Calu3 (cell line): ENCODE measurements at regions not wholly inside any gene's neighbourhood (a gene's known extent, or its start where the extent isn't known, plus 50 kb on each side); places are given as distances from the start of the nearest gene placed in this dataset.

Experiments
- BruUV-seq: library from RNA; stranded (reverse); fragments of 400-500 nt; replicated peaks from 2 replicates; lab custom pipeline; 2021; lab: Mats Ljungman, UMichigan
- CTCF ChIA-PET: fragments of 300-600 bp; sonication (Branson Sonifier 250); formaldehyde crosslinking; loops from one replicate; lab custom pipeline; 2022; ENCODE audit warnings: antibody characterized with exemption; lab: Charles Lee
- DNase-seq: peaks from one replicate; pipeline ENCODE4 v3.0.0; 2022
- H3K27ac Mint-ChIP-seq: one replicate; pipeline ENCODE4 v1.8.0; 2022; ENCODE audit warnings: mixed read lengths; ENCODE audit not compliant: unreplicated experiment
- H3K27me3 Mint-ChIP-seq: one replicate; pipeline ENCODE4 v1.8.0; 2022; ENCODE audit warnings: mixed read lengths; ENCODE audit not compliant: unreplicated experiment
- H3K36me3 Mint-ChIP-seq: one replicate; pipeline ENCODE4 v1.8.0; 2022; ENCODE audit warnings: mild to moderate bottlenecking, moderate library complexity, mixed read lengths; ENCODE audit not compliant: insufficient read depth, unreplicated experiment
- H3K4me1 Mint-ChIP-seq: one replicate; pipeline ENCODE4 v1.8.0; 2022; ENCODE audit warnings: mild to moderate bottlenecking, low read depth, mixed read lengths; ENCODE audit not compliant: unreplicated experiment
- H3K4me3 Mint-ChIP-seq: one replicate; pipeline ENCODE4 v1.8.0; 2022; ENCODE audit warnings: mild to moderate bottlenecking, low read depth, moderate library complexity, mixed read lengths; ENCODE audit not compliant: unreplicated experiment
- H3K9me3 Mint-ChIP-seq: one replicate; pipeline ENCODE4 v1.8.0; 2022; ENCODE audit warnings: low read depth, mixed read lengths; ENCODE audit not compliant: unreplicated experiment
- CTCF ChIP-seq: fragments of 200-600 bp; IDR thresholded peaks from one replicate; pipeline ENCODE4 v1.8.0; 2022; ENCODE audit warnings: antibody characterized with exemption; ENCODE audit not compliant: unreplicated experiment
- intact Hi-C: fragments of 100-400 bp; cut with micrococcal nuclease; formaldehyde crosslinking; loops from one replicate; pipeline ENCODE4 v1.10.0; 2022; ENCODE audit not compliant: unreplicated experiment

- DNase-seq = no peak
- TF ChIP-seq CTCF = no peak
- intact Hi-C loops = no loop called here
- H3K4me1 Mint-ChIP-seq = peaks cover 21% of the 10 kb centered on the region
- H3K27me3 Mint-ChIP-seq = no peaks in the 10 kb centered on the region
- peaks cover 6% of the 10 kb centered on the region for H3K9me3 Mint-ChIP-seq
- no TSS peak for BruUV-seq
- no peak overlapping the region for H3K27ac Mint-ChIP-seq
- no peaks in the 10 kb centered on the region for H3K36me3 Mint-ChIP-seq
- CTCF ChIA-PET = interaction anchor here (0.6 kb wide), 1 partner anchor 255 kb away, joined by 3 read pairs; no protein-coding TSS in a partner anchor
- no peak overlapping the region for H3K4me3 Mint-ChIP-seq
Measured at GRCh38 chr18:22731398-22731797, 201.7 kb upstream of the RBBP8 start.

GRCh38 chr18:22734105-22734661 lies 198.9 kb upstream of the RBBP8 start:
- intact Hi-C loops = no loop called here
- BruUV-seq = no TSS peak

GRCh38 chr18:22734791-22735627 lies 198.1 kb upstream of the RBBP8 start:
- CTCF ChIA-PET = no interaction called here

More at GRCh38 chr18:22734105-22734661, 198.9 kb upstream of the RBBP8 start:
- Mint-ChIP-seq H3K27ac (no peak overlapping the region), H3K36me3 (no peaks in the 10 kb centered on the region), H3K4me3 (no peak overlapping the region), H3K9me3 (peaks cover 6% of the 10 kb centered on the region), H3K4me1 (peaks cover 7% of the 10 kb centered on the region), H3K27me3 (no peaks in the 10 kb centered on the region)
- TF ChIP-seq CTCF = no peak
- no peak for DNase-seq
- CTCF ChIA-PET = interaction anchor here (0.7 kb wide), 1 partner anchor 416 kb away, joined by 3 read pairs; no protein-coding TSS in a partner anchor

GRCh38 chr18:22737054-22737453 lies 196.1 kb upstream of the RBBP8 start:
- Mint-ChIP-seq H3K27ac (no peak overlapping the region), H3K4me3 (no peak overlapping the region), H3K36me3 (no peaks in the 10 kb centered on the region), H3K4me1 (no peaks in the 10 kb centered on the region), H3K9me3 (peaks cover 6% of the 10 kb centered on the region), H3K27me3 (no peaks in the 10 kb centered on the region)
- CTCF ChIA-PET = interaction anchor here (0.6 kb wide), 1 partner anchor 172 kb away, joined by 4 read pairs; no protein-coding TSS in a partner anchor
- no TSS peak for BruUV-seq
- no peak for TF ChIP-seq CTCF
- no peak for DNase-seq
- intact Hi-C loops = no loop called here

More at GRCh38 chr18:22734791-22735627, 198.1 kb upstream of the RBBP8 start:
- intact Hi-C loops = no loop called here
- TF ChIP-seq CTCF = no peak
- no peak overlapping the region for H3K27ac Mint-ChIP-seq
- H3K4me1 Mint-ChIP-seq = no peaks in the 10 kb centered on the region
- DNase-seq = no peak
- BruUV-seq = no TSS peak
- H3K4me3 Mint-ChIP-seq = no peak overlapping the region
- H3K36me3 Mint-ChIP-seq = no peaks in the 10 kb centered on the region
- H3K27me3 Mint-ChIP-seq = no peaks in the 10 kb centered on the region
- H3K9me3 Mint-ChIP-seq = peaks cover 6% of the 10 kb centered on the region
